ENCODE measurements at regions not wholly inside any gene's neighbourhood (a gene's known extent, or its start where the extent isn't known, plus 50 kb on each side); places are given as distances from the start of the nearest gene placed in this dataset.

GRCh38 chr21:15365751-15366392 is 301.1 kb upstream of the NRIP1 start:
- DNase-seq (no peak), ATAC-seq (ENCODE audit: insufficient read depth, low read depth) (no peak)
- no peaks in the 10 kb centered on the region for H3K27me3 ChIP-seq (ENCODE audit: insufficient read depth, low read length, poor library complexity)
- peaks cover 13% of the 10 kb centered on the region for H3K9me3 ChIP-seq (ENCODE audit: insufficient read depth, low read length, severe bottlenecking)
- TF ChIP-seq EZH2 (IDR thresholded peaks at IDR 0.05; ENCODE audit: borderline replicate concordance, low read depth, low read length, severe bottlenecking) = no peak
- no peak for TF ChIP-seq CTCF (IDR thresholded peaks at IDR 0.05; ENCODE audit: borderline replicate concordance, extremely low read depth, low read length, poor library complexity, severe bottlenecking)
- no peaks in the 10 kb centered on the region for H3K79me2 ChIP-seq (ENCODE audit: insufficient read depth, low read length)
- H3K9ac ChIP-seq (ENCODE audit: low read depth, low read length) = no peak overlapping the region
- H4K20me1 ChIP-seq (ENCODE audit: insufficient read depth, low read length) = no peaks in the 10 kb centered on the region
- no peak overlapping the region for H2AFZ ChIP-seq (ENCODE audit: low read depth, low read length)
- no peak overlapping the region for H3K27ac ChIP-seq (ENCODE audit: low read length)
- H3K4me2 ChIP-seq (ENCODE audit: insufficient read depth, low read length) = no peak overlapping the region
- H3K4me3 ChIP-seq (ENCODE audit: low read depth in 1 of 2, low read length in 2 of 2) = no peak overlapping the region
- no peaks in the 10 kb centered on the region for H3K36me3 ChIP-seq (ENCODE audit: insufficient read depth, low read length)
- H3K4me1 ChIP-seq (ENCODE audit: insufficient read depth, low read length) = no peaks in the 10 kb centered on the region

DNA sequence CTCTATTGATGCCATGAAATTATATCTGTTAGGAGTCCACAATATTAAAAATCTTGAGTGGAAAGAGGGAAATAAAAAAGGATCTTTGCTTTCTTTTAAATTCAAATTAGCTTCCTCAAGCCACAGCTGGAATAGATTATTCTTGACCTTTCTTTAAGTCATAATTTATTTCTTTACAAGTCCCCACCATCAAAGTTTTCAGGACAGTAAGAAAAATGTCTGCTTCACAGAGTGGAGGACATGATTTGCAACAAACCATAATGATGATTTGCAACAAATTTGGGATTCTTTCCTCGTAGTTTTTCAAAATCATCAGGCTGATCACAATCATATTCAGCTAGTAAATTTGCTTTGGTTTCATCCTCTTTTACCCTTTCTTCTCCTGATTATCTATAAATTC is 301.8 kb upstream of the NRIP1 start:
- H3K4me1 ChIP-seq (ENCODE audit: insufficient read depth, low read length) = no peaks in the 10 kb centered on the region
- TF ChIP-seq CTCF (IDR thresholded peaks at IDR 0.05; ENCODE audit: borderline replicate concordance, extremely low read depth, low read length, poor library complexity, severe bottlenecking) (no peak), EZH2 (IDR thresholded peaks at IDR 0.05; ENCODE audit: borderline replicate concordance, low read depth, low read length, severe bottlenecking) (no peak)
- DNase-seq = no peak
- no peaks in the 10 kb centered on the region for H3K36me3 ChIP-seq (ENCODE audit: insufficient read depth, low read length)
- no peaks in the 10 kb centered on the region for H3K27me3 ChIP-seq (ENCODE audit: insufficient read depth, low read length, poor library complexity)
- no peak for ATAC-seq (ENCODE audit: insufficient read depth, low read depth)
- H2AFZ ChIP-seq (ENCODE audit: low read depth, low read length) = no peak overlapping the region
- H3K9me3 ChIP-seq (ENCODE audit: insufficient read depth, low read length, severe bottlenecking) = peaks cover 13% of the 10 kb centered on the region
- no peak overlapping the region for H3K4me3 ChIP-seq (ENCODE audit: low read depth in 1 of 2, low read length in 2 of 2)
- no peaks in the 10 kb centered on the region for H3K79me2 ChIP-seq (ENCODE audit: insufficient read depth, low read length)
- no peak overlapping the region for H3K27ac ChIP-seq (ENCODE audit: low read length)
- H3K4me2 ChIP-seq (ENCODE audit: insufficient read depth, low read length) = no peak overlapping the region
- no peaks in the 10 kb centered on the region for H4K20me1 ChIP-seq (ENCODE audit: insufficient read depth, low read length)
- H3K9ac ChIP-seq (ENCODE audit: low read depth, low read length) = no peak overlapping the region

GRCh38 chr21:15367061-15367626 is 302.3 kb upstream of the NRIP1 start:
- DNase-seq (no peak), ATAC-seq (ENCODE audit: insufficient read depth, low read depth) (no peak)
- peaks cover 13% of the 10 kb centered on the region for H3K9me3 ChIP-seq (ENCODE audit: insufficient read depth, low read length, severe bottlenecking)
- TF ChIP-seq EZH2 (IDR thresholded peaks at IDR 0.05; ENCODE audit: borderline replicate concordance, low read depth, low read length, severe bottlenecking) = no peak
- no peak for TF ChIP-seq CTCF (IDR thresholded peaks at IDR 0.05; ENCODE audit: borderline replicate concordance, extremely low read depth, low read length, poor library complexity, severe bottlenecking)
- no peak overlapping the region for H3K9ac ChIP-seq (ENCODE audit: low read depth, low read length)
- no peaks in the 10 kb centered on the region for H4K20me1 ChIP-seq (ENCODE audit: insufficient read depth, low read length)
- no peak overlapping the region for H3K27ac ChIP-seq (ENCODE audit: low read length)
- H3K4me3 ChIP-seq (ENCODE audit: low read depth in 1 of 2, low read length in 2 of 2) = no peak overlapping the region
- no peak overlapping the region for H3K4me2 ChIP-seq (ENCODE audit: insufficient read depth, low read length)
- H3K27me3 ChIP-seq (ENCODE audit: insufficient read depth, low read length, poor library complexity) = no peaks in the 10 kb centered on the region
- no peaks in the 10 kb centered on the region for H3K4me1 ChIP-seq (ENCODE audit: insufficient read depth, low read length)
- no peak overlapping the region for H2AFZ ChIP-seq (ENCODE audit: low read depth, low read length)
- no peaks in the 10 kb centered on the region for H3K79me2 ChIP-seq (ENCODE audit: insufficient read depth, low read length)
- no peaks in the 10 kb centered on the region for H3K36me3 ChIP-seq (ENCODE audit: insufficient read depth, low read length)

Measured in DND-41 (cell line).